Kidney capillary endothelial cell (primary cell): ENCODE measurements at regions not wholly inside any gene's neighbourhood (a gene's known extent, or its start where the extent isn't known, plus 50 kb on each side); places are given as distances from the start of the nearest gene placed in this dataset.
A peak's percentile ranks its signal among the peaks of the same experiment; 100 is the strongest.
"Not testable (repeated sequence)": the region's sequence is repeated elsewhere in the genome, so short reads cannot be mapped to it uniquely, and the experiment has no call there.

Experiments used
- DNase-seq: peaks from one replicate; pipeline ENCODE4 v3.0.0-alpha.2; 2018; ENCODE audit warnings: low spot score

- DNase-seq = no peak
Measured at GRCh38 chr10:5268743-5269142, 72.1 kb downstream of the AKR1C4 start.

DNA sequence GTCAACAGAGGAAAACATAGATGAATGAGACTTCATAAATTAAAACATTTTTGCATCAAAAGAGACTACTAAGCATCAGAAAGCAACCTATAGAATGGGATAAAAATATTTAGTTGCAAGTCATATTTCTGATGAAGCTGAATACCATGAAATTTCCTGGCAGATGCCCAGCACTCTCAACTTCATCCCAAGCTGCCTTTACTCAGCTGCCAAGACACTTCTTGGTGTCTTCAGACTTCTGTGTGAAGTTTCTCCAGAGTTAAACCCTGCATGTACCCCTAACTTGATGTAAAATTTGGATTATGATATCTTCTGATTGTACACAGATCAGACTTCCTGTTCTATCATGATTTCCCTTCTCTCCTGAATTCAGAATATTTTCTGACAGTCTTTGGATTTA is 73.2 kb downstream of the AKR1C4 start:
- no peak for DNase-seq

DNA sequence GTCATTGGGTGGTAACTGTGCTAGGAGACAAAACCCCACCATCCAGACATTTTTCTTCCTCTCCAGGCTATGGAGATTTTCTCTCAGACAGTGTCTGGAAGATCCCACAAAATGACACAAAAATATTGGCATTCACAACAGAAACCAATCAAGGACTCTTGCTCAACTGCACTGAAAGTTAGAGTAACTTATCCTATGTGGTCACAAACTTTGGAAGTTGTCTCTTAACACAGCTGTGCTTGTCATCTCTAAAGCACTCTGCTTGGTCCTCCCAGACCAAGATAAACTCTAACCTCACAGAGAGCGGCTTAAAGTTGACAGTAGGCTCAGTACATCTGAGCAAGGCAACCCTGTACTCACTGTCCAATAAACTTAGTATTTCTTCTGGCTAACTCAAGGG is 74.9 kb downstream of the AKR1C4 start:
- DNase-seq = no peak

DNA sequence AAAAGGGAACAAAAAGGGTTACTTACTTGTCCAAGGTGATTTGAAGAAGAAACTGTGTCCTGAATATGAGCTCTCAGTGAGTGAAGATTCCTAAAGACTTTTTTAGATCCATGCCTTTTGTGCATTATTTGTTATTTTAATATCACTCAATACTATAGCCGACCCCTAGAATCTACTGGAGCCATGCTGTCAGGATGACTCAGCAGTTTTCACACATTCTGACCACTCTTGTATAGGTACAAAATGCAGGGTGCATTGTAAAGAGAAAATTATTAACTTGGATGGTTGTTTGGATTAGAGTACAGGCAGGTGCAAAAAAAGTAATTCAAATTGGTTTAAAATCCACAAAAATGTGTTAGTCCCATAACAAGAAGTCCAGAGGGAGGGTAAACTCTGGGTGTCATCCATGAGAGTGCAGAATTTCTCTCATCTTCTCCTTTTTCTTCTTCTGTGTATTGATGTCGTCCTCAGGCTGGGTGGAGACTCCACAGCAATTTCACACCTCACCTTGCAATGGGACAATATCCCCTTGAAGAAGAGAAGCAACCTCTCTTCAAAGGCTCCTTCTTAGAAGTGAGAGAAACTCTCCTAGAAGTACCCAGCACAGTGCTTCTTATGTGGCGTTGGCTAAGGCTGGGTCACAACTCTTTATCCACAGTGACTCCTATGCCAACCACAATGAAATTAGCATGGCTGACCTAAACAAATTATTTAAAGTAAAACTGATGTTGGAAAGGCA is 75.6 kb downstream of the AKR1C4 start:
- DNase-seq = no peak

DNA sequence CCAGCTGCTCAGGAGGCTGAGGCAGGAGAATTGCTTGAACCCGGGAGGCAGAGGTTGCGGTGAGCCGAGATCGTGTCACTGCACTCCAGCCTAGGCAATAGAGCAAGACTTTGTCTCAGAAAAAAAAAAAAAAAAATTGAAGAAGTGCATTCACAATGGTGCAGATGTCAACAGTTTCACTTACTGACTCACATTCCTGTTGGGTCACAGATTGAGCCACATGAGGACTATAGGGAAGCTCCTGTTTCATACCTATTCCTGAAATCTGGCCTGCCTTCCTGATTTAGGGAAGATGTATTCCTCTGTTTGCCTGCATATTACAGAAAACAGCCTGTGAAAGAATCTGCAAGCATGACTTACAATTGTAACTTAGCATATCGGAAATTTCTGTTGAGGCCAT is 78.2 kb downstream of the AKR1C4 start:
- DNase-seq = no peak

DNA sequence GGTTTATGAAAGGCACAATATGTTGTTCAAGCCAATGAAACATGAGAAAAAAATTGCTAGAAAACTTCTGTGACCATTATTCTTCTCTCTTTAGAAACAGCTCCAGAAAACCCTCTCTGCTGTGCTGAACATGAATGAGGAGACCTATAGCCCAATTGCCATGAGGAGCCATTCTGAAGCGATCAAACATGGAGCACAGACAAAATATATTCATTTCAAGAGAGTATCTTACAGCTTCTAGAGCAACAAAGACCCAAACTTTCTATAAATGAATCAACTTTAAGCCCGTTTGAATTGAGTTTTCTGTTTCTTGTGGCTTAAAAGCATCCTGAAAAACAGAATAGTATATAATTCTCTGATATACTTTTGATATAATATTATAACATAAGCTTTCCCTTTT is 83.4 kb upstream of the UCN3 start:
- no peak for DNase-seq

GRCh38 chr10:5282137-5282536 is 82.6 kb upstream of the UCN3 start:
- no peak for DNase-seq

GRCh38 chr10:5283305-5284158 is 81.2 kb upstream of the UCN3 start:
- peak; percentile 42 for DNase-seq

GRCh38 chr10:5284311-5285057 is 80.3 kb upstream of the UCN3 start:
- DNase-seq = peak; percentile 76

DNA sequence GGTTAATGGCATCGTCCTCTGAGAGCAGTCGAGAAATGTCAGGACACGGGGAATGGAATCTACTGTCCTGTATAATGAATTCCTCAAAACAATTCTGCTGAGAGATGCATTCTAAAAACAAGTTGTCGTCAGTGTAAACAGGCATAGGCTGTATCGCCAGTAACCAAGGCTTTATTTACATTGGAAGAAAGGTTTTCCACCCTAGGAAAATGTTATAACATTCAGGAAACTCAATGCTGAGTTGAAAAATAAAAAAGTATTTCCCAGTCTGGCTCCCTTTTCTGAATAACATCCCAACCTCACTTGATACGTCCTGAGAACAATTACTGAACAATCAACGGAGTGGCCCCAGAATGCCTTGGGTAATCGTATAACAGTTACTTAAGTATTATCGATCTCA is 79.6 kb upstream of the UCN3 start:
- no peak for DNase-seq

DNA sequence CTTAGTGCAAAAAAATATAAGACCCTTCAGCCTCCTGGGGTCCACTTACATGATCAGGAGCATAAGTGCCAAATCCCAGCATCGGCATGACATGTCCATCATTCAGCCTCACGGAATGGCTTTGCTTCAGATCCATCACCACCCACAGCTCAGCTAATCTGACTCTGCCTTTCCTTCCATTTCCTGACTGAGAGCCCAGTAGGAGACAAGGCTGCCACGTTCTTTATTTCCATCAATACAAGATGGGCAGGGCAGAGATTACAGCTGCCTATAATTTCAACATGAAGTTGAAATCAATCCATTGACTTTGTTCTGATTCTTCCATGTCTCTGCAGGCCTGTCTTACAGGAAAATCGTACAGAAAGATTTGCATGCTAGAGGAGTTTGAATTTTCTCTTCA is 76.4 kb upstream of the UCN3 start:
- no peak for DNase-seq

GRCh38 chr10:5289228-5289627 is 75.5 kb upstream of the UCN3 start:
- DNase-seq = not testable (repeated sequence)

DNA sequence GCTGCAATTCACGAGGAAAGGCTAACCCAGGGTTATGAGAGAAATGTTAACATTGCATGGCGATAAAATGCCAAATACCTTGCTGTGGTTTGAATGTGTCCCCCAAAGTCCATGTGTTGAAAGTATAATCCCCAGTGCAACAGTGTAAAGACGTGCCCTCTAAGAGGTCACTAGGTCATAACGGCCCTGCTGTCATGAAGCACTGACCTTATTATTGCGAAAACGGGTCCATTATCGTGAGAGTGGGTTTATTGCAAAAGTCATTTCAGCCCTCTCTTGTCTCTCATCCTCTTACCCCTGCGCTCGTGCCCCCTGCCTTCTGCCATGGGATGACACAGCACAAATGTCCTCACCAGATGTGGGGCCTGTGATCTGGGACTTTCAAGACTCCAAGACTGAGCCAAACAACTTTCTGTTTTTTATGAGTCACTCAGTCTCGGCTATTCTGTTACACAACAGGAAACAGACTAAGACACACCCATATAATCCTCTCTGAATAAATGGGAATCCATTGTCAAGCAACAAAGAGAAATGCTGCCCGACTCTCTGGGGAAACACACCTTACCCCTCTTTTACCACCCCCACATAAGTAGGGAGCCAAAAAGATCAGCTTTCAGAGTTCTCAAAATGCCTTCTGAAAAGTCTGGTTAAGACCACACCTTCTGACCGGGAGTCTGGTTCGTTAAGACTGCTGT is 73.1 kb upstream of the UCN3 start:
- DNase-seq = peak; percentile 89

DNA sequence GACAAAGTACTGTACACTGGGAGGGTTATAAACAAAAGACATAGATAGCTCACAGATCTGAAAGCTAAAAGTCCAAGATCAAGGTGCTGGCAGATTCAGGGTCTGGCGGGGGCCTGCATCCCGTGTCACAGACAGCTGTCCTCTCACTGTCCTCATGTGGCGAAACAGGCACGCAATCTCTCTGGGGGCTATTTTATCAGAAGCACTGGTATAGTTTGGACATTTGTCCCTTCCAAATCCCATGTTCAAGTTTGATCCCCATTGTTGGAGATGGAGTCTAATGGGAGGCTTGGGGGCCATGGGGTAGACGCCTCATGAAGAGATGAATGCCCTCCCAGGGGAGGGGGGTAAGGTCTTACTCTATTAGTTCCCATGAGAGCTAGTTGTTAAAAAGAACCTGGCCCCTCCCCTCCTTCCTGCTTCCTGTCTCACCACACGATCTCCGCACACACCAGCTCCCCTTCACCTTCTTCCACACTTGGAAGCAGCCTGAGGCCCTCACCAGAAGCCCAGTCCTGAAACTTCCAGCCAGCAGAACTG is 72.5 kb upstream of the UCN3 start:
- no peak for DNase-seq

GRCh38 chr10:5292970-5293369 is 71.8 kb upstream of the UCN3 start:
- not testable (repeated sequence) for DNase-seq

- DNase-seq = peak; percentile 56
Measured at GRCh38 chr10:5293691-5294550, 70.8 kb upstream of the UCN3 start.

GRCh38 chr10:5297466-5297865 is 67.3 kb upstream of the UCN3 start:
- DNase-seq = peak; percentile 52

DNA sequence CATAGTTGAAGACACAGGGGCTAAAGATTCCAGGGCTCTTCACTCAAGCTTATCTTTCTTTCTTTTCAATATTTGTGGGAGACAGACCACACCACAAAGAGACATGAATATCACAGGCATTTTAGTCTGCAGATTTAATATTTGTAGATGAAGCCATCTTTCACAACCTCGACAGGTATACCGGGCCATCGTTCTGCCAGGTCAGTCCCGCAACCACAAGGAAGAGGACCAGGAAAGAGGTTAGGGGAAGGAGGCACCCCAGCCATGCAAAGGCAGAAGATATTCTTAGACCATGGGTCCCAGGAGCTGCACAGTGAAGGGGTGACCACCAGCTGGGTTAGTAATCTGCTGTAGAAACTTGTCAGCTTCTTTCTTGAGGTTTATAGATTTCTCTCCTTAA is 66.8 kb upstream of the UCN3 start:
- DNase-seq = no peak

GRCh38 chr10:5299950-5300349 is 64.8 kb upstream of the UCN3 start:
- DNase-seq = no peak

GRCh38 chr10:5303504-5303903 is 61.3 kb upstream of the UCN3 start:
- no peak for DNase-seq

GRCh38 chr10:5305374-5305773 is 59.4 kb upstream of the UCN3 start:
- no peak for DNase-seq
